HG02623 (cell line): ENCODE measurements at regions not wholly inside any gene's neighbourhood (a gene's known extent, or its start where the extent isn't known, plus 50 kb on each side); places are given as distances from the start of the nearest gene placed in this dataset.

ENCODE experiments used
- ATAC-seq: cut with Tn5 transposase; IDR thresholded peaks from one replicate; pipeline ENCODE4 v1.9.1; 2021; ENCODE audit warnings: moderate library complexity; ENCODE audit not compliant: unreplicated experiment

GRCh38 chr15:38646716-38647115 lies 82.1 kb upstream of the RASGRP1 start:
- no peak for ATAC-seq

GRCh38 chr15:38647683-38648082 lies 83.1 kb upstream of the RASGRP1 start:
- ATAC-seq: no peak

DNA sequence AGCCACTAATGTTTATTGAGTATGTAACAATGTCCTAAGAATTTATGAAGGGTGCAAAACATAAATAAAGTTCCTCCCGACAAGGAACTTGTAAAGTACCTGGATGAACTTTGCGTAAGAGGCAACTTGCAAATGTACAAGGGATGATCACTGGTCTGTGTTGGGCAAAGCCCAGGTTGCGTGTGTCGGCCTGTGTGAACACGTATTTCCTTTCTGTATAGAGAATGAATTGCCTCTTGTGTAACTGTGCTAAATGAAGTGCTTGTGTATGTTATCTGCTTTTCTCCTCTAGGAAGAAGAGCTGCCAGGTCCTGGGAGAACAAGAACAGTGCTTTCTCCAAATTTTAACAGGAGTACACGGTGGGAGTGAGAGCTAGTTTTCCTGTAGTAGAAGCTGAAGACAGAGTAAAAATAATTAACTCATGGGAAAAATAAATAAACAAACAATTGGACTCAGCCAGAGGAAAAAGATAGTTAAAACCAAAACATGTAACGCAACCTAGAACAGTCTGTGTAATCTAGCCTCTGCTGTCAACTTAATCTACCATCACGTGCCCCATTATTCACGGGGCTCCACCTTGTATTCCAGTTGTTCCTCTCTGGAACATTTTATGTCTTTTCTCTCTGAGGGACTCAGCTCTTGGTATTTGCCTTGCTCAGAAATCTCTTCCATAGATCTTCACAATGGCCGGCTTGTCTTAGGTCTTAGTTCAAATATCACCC lies 83.7 kb upstream of the RASGRP1 start:
- no peak for ATAC-seq

GRCh38 chr15:38650384-38650783 lies 85.8 kb upstream of the RASGRP1 start:
- no peak for ATAC-seq

GRCh38 chr15:38650936-38651327 lies 86.3 kb upstream of the RASGRP1 start:
- no peak for ATAC-seq

- no peak for ATAC-seq
These were observed 86.9 kb upstream of the RASGRP1 start for GRCh38 chr15:38651328-38652038.

DNA sequence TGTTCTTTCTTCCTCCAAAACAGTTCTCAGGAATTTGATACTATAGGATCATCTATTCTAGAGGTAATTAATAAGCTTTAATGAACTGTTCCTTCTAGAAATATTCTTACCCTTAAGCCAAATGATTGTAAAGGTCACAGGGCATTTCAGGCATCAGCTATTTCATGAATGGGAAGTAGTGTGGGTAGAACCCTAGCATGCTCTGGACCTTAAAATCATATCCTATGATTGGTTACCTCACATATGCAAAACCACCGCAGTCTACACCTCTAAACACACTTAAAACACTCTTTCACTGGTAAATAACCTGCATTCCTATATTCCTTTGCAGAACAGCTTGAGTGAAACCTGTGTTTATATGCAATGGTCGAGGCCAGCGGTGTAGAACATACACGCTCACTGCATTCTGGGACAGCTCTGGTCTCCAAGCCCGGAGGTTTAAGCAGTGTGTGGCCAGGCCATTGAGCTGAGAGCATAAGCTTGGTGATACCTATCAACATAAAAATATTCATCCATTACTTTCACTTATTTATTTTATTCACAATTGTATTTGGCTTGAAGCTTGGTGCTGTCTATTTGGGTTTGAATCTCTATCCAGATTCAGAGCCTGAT lies 87.7 kb upstream of the RASGRP1 start:
- ATAC-seq: no peak

GRCh38 chr15:38652998-38653397 lies 88.4 kb upstream of the RASGRP1 start:
- no peak for ATAC-seq

GRCh38 chr15:38658431-38658830 lies 93.8 kb upstream of the RASGRP1 start:
- no peak for ATAC-seq

DNA sequence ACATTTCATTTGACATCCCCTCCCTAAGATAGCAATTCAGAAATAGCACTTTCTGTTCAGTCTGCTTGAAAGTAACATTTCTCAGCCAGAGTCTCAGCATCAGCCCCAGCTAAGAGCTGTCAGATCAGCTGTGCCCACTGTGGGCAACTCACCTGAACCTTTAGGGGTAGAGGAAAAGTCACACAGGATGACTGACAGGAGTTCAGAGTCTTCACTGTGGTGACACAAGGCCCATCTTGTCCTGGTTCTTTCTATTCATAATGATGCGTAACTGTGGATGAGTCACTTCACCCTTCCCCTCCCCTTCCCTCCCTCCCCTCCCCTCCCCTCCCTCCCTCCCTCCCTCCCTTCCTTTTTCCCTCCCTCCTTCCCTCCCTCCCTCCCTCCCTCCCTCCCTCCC lies 96.1 kb upstream of the RASGRP1 start:
- ATAC-seq: no peak

- no peak for ATAC-seq
These were observed 97.6 kb upstream of the RASGRP1 start for GRCh38 chr15:38662033-38662802.

DNA sequence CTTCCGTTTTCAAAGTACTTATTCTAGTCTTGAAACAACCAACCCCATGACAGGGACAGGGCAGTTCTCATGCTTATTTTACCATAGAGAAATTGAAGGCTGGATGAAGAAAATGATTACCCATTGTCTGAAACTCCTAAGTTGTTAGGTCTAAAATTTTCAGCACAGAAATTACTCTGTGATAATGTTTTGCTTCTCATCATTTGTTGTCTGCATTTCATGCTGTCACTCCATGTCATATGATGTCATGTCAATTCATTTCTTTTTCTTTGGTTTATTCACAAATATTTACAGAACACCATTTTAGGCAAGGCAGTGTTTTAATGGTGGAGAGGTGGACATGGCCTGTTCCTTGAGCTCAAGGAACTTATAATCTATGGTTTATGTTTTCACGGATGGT lies 98.2 kb upstream of the RASGRP1 start:
- ATAC-seq: no peak

DNA sequence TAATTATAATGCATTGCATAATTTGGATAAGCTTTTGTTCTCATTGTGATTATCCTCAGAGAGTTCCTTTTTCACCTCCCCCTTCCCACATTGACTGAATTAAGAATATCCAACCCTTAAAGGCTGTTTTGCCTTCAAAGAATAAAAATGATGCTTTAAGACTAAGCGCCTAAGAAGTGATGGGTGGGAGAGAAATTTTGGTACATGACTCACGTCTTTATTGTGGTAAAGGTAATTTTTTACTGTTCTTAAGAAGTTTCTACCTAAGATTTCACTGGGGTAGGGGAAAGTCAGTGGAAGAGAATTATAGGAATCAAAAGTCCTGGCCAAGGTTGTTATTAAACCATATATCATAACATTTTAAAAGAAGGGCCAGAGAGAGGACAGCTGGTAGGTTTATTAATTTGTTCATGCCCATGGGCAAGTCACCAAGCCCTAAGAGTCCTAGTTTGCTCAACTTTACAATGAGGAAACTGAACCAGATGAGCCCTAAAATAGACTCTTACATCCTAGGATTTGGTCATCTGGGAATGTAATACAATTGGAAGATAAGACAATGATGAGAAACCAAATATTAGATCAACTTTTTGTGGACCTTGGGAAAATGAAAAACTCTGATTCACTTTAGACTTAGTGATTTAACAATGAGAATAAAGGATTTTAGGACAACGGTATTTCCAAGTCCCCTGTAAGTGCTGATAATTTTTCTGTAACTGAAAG lies 101.1 kb upstream of the RASGRP1 start:
- ATAC-seq: no peak

DNA sequence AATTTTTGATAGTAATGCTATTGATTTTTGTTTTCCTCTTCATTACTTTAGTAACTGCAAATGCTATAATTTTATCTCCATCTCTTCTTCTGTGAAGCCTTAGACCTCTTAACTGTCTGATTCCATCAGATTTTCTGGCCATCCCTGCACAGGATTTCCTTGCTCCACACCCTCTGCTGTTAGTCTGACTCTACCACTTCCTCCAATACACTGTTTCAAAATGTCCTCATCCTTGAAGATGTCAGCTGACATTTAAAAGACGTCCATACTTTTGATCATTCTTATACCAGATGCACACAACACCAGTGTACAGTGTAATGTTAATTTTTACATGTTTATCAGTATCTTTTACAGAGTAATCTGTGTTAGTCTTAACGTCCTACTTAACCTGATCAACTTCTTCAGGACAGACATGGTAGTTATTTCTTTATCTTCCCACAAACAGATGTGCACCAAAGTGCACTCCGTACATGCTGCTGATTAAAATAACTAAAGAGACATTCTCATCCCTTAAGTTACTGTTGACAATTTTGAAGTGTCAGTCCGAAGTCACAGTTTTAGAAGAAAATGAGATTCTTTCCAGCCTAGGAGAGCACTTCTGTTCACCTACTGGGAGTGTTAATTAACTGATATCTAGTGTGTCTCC lies 102.4 kb upstream of the RASGRP1 start:
- no peak for ATAC-seq

GRCh38 chr15:38667890-38668850 lies 103.6 kb upstream of the RASGRP1 start:
- ATAC-seq: no peak

DNA sequence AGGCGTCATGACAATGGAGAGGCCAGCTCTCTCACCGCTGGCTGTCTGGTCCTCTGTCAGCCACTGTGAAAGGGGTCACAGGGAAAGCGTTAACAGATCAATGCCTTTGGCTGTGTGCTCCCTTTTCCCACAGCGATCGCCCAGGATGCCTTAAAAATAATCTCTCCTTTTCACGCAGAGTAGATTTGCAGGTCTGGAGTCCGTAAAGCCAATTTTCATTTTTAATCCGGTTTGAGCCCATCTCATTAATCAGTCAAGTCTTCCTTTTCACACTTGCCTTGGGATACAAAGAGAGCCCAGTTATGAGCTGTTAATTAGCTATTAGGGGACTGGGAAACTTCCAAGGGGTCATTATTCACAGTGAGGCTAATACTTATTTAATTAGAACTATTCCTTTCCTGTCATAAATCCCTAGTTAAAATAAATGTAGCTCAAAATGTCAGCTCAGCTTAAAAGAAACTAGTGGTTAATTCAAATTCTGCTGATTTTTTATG lies 104.3 kb upstream of the RASGRP1 start:
- no peak for ATAC-seq

- peak; percentile 46 for ATAC-seq
These were observed 105.8 kb upstream of the RASGRP1 start for GRCh38 chr15:38670128-38671005.

DNA sequence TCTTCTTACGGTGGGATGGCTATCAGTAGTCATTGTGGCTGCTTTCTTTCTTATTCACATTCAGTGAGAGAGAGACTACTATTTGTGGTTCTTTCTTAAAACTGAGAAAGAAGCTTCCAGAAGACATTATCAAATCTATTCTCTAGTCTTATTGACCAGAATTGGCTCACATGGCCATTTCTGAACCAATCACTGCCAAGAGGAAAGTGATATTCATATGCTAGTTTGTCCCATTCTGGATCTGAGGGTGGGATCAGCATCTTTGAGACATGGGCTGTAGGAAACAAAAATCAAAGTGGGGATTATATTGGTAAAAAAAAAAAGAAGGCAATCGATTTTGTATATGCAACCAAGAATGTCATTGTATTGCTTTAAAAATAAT lies 106.4 kb upstream of the RASGRP1 start:
- ATAC-seq: no peak
